IMR-90 (cell line): ENCODE measurements at regions not wholly inside any gene's neighbourhood (a gene's known extent, or its start where the extent isn't known, plus 50 kb on each side); places are given as distances from the start of the nearest gene placed in this dataset.

Source experiments
- CEBPB ChIP-seq: IDR thresholded peaks from 2 replicates; pipeline ENCODE4 v1.6.1; 2012; ENCODE audit warnings: low read depth, low read length, improper control_type of control experiment
- NFE2L2 ChIP-seq: fragments of 150-350 bp; IDR thresholded peaks from 2 replicates; pipeline ENCODE4 v1.6.1; 2016; ENCODE audit warnings: low read depth, mild to moderate bottlenecking, low read length
- POLR2A ChIP-seq: IDR thresholded peaks from 2 replicates; pipeline ENCODE4 v1.6.1; 2012; ENCODE audit warnings: mild to moderate bottlenecking, low read depth, low read length
- RFX5 ChIP-seq: IDR thresholded peaks from 2 replicates; pipeline ENCODE4 v1.8.0; 2012; ENCODE audit warnings: low read depth, mild to moderate bottlenecking, low read length, moderate library complexity
- TF ChIP-seq, protein P1 (sequence below): conservative IDR thresholded peaks from 2 replicates; pipeline ENCODE4 v1.5.1; 2012; ENCODE audit warnings: mild to moderate bottlenecking, low read depth, low read length, improper control_type of control experiment

DNA sequence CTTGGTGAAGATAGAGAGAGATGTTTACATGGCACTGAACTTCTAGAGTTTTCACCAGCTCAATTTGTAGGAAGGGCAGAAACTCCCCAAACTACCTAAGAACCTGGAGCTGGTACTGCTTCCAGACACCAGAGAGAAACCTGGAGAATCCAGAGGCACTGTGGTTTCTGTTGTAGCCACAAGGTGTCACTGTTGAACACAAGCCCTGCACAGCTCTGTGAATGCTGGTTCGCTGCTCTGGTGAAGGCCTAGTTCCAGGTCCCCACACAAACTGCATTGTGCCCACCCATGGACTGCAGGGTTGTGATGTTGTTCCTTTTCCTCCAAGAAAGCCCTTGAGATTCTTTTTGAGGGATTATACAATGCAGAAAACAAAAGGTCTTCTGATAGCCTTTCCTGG lies 150.5 kb upstream of the HS6ST1 start:
- TF ChIP-seq, protein P1, sequence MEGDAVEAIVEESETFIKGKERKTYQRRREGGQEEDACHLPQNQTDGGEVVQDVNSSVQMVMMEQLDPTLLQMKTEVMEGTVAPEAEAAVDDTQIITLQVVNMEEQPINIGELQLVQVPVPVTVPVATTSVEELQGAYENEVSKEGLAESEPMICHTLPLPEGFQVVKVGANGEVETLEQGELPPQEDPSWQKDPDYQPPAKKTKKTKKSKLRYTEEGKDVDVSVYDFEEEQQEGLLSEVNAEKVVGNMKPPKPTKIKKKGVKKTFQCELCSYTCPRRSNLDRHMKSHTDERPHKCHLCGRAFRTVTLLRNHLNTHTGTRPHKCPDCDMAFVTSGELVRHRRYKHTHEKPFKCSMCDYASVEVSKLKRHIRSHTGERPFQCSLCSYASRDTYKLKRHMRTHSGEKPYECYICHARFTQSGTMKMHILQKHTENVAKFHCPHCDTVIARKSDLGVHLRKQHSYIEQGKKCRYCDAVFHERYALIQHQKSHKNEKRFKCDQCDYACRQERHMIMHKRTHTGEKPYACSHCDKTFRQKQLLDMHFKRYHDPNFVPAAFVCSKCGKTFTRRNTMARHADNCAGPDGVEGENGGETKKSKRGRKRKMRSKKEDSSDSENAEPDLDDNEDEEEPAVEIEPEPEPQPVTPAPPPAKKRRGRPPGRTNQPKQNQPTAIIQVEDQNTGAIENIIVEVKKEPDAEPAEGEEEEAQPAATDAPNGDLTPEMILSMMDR = peak; percentile 31; the same call in 1 of the 2 replicates
- TF ChIP-seq POLR2A (no peak), NFE2L2 (no peak), RFX5 (no peak), CEBPB (no peak)
